AG04450 (cell line): ENCODE measurements at regions not wholly inside any gene's neighbourhood (a gene's known extent, or its start where the extent isn't known, plus 50 kb on each side); places are given as distances from the start of the nearest gene placed in this dataset.

ENCODE experiments used
- CTCF ChIA-PET: fragments of 300-600, 350-600 bp; formaldehyde crosslinking; extraction: SDS; loops from one replicate; lab custom pipeline; 2022; ENCODE audit warnings: antibody characterized with exemption, inconsistent platforms; lab: Charles Lee
- POLR2A ChIA-PET: fragments of 350-600 bp; formaldehyde crosslinking; extraction: SDS; loops from one replicate; lab custom pipeline; 2021; ENCODE audit warnings: antibody characterized with exemption, inconsistent platforms; lab: Yijun Ruan, JAX
- DNase-seq: peaks from one replicate; pipeline ENCODE4 v3.0.0-alpha.2; 2011; ENCODE audit warnings: low read depth, low spot score
- H3K27ac ChIP-seq: one replicate; pipeline ENCODE4 v1.5.1; 2012; ENCODE audit warnings: low read depth, low read length, control low read depth
- H3K27me3 ChIP-seq: one replicate; pipeline ENCODE4 v1.6.0; 2012; ENCODE audit warnings: low read length; ENCODE audit not compliant: control insufficient read depth, insufficient read depth
- H3K4me3 ChIP-seq: 2 replicates; pipeline ENCODE4 v1.5.1; 2011; ENCODE audit warnings: mild to moderate bottlenecking, low read depth, low read length, control low read depth
- H3K9me3 ChIP-seq: 2 replicates; pipeline ENCODE4 v1.5.1; 2012; ENCODE audit warnings: low read length; ENCODE audit not compliant: control insufficient read depth, insufficient read depth
- TF ChIP-seq, protein P1 (sequence below): IDR thresholded peaks from 2 replicates; pipeline ENCODE4 v1.5.1; 2011; ENCODE audit warnings: low read depth, low read length, control low read depth, inconsistent platforms

DNA sequence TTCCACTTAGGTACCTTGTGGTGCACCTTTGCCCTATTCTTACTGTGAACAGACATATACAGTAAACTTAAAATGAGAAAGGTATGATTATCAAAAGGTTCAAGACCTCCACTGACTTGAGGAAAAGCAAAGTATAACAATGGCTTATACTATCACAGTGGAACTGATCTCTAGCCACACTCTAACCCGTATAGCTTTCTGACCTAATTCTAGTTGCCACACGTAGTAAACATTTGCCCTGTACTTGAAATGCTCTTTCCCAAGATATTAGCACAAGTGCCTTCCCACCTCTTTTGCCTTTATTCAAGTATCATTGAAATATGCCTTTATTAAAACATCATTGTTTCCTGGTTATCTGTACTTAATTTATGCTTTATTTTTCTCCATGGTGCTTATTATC, 250.4 kb upstream of the PPFIA2 start:
- DNase-seq = no peak
- Histone ChIP-seq H3K9me3 (peaks cover 6% of the 10 kb centered on the region), H3K4me3 (no peak overlapping the region), H3K27me3 (no peaks in the 10 kb centered on the region), H3K27ac (no peak overlapping the region)
- TF ChIP-seq, protein P1, sequence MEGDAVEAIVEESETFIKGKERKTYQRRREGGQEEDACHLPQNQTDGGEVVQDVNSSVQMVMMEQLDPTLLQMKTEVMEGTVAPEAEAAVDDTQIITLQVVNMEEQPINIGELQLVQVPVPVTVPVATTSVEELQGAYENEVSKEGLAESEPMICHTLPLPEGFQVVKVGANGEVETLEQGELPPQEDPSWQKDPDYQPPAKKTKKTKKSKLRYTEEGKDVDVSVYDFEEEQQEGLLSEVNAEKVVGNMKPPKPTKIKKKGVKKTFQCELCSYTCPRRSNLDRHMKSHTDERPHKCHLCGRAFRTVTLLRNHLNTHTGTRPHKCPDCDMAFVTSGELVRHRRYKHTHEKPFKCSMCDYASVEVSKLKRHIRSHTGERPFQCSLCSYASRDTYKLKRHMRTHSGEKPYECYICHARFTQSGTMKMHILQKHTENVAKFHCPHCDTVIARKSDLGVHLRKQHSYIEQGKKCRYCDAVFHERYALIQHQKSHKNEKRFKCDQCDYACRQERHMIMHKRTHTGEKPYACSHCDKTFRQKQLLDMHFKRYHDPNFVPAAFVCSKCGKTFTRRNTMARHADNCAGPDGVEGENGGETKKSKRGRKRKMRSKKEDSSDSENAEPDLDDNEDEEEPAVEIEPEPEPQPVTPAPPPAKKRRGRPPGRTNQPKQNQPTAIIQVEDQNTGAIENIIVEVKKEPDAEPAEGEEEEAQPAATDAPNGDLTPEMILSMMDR = no peak
- CTCF ChIA-PET = no interaction called here
- POLR2A ChIA-PET = no interaction called here

DNA sequence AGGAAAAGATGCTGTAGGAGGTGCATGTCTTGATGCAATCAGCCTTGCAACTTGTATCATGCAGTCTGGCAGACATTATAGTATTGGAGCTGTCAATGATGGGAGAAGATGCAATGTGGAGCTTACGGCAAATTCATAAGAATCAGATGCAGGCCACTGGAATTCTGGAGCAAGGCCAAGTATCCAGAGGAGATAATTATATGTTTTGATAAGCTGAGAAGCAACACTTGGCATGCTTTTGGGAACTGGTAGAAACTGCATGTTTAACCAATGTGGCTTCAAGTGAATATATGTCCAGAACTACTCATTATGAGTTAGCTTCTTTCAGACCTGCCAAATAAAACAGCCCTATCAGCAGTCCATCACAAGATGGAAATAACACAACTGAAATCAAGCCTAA, 249.1 kb upstream of the PPFIA2 start:
- no peak overlapping the region for H3K27ac ChIP-seq
- ChIA-PET CTCF (no interaction called here), POLR2A (no interaction called here)
- H3K9me3 ChIP-seq = peaks cover 6% of the 10 kb centered on the region
- H3K27me3 ChIP-seq = no peaks in the 10 kb centered on the region
- no peak overlapping the region for H3K4me3 ChIP-seq
- TF ChIP-seq, protein P1 = no peak
- DNase-seq = no peak

DNA sequence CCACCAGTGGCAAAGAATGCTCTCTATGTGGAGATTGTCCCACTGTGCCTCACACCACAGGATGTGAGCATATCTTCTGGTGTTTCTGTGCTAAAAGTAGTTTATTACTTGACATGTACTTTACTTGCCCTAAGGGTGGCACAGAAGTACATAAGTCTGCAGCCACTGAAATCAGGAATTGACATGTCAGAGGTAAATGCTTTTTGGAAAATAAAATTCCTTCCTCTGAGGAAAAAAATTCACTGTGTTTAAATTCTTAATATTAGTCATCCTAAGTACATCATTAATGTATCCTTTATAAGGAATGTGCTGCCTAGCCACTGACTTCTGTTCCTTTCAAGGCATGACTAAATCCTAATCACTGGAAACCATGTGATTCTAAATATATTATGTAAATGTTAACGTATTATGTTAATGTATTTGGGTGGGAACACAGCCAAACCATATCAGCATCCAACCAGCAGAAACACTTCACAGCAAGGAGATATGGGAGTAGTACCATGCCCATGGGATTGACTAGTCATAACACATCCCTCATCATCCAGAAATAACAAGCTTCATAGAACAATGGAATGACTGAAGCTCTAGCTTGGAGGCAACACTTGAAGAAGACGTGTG, 239.7 kb upstream of the PPFIA2 start:
- H3K27me3 ChIP-seq = no peaks in the 10 kb centered on the region
- H3K27ac ChIP-seq = no peak overlapping the region
- H3K4me3 ChIP-seq = no peak overlapping the region
- CTCF ChIA-PET = no interaction called here
- TF ChIP-seq, protein P1 = no peak
- POLR2A ChIA-PET = no interaction called here
- peaks cover 11% of the 10 kb centered on the region; the same call in 1 of the 2 replicates for H3K9me3 ChIP-seq
- DNase-seq = no peak

DNA sequence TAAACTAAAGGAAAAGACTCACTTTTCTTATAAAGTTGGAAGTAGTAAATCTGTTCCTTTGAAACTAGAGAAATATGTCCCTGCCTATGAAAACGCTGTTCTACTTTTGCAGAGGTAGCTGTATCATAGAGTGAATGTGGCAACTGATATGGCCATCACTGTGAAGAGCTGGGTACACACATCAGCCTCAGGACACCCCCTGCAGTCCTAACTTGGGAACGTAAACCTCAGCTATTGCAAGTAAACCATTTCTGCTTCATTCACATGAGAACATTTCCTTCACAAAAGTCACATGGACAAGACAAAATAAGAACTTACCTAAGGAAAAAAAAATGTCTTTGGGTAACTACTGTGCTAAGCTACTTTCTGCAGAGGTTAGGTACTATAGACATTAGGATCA, 233.3 kb upstream of the PPFIA2 start:
- H3K4me3 ChIP-seq = no peak overlapping the region
- ChIA-PET POLR2A (no interaction called here), CTCF (no interaction called here)
- H3K27ac ChIP-seq = no peak overlapping the region
- TF ChIP-seq, protein P1 = no peak
- DNase-seq = no peak
- H3K27me3 ChIP-seq = no peaks in the 10 kb centered on the region
- peaks cover 7% of the 10 kb centered on the region; the same call in 1 of the 2 replicates for H3K9me3 ChIP-seq

DNA sequence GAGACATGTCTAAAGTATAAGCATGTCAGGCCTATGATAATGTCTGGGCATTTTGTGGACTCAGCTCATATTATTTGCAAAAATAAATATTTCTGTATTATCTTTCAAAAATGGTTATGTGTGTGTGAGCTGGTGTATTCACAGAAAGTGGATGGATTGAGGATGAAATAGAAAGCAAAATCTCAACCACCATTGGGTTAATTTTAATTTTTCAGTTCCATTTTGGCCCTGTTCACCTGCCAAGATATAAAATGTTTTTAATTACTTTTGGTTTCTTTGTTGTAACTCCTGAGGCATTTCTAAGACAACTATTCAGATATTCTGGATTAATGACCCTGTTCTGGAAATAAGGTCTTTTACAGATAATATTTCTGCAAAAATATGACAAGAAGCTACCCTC, 232.7 kb upstream of the PPFIA2 start:
- H3K9me3 ChIP-seq = peaks cover under 1% of the 10 kb centered on the region; the same call in 1 of the 2 replicates
- no peak overlapping the region for H3K27ac ChIP-seq
- POLR2A ChIA-PET = no interaction called here
- TF ChIP-seq, protein P1 = no peak
- no peak overlapping the region for H3K4me3 ChIP-seq
- CTCF ChIA-PET = no interaction called here
- no peak for DNase-seq
- no peaks in the 10 kb centered on the region for H3K27me3 ChIP-seq
